Esophagus (tissue), 2 donors: ENCODE measurements at regions not wholly inside any gene's neighbourhood (a gene's known extent, or its start where the extent isn't known, plus 50 kb on each side); places are given as distances from the start of the nearest gene placed in this dataset.

Experiments
- H3K27ac ChIP-seq, 2 donors: one replicate each; pipeline ENCODE4 v1.5.1; 2013; ENCODE audit warnings: low read depth in 2 of 2, mild to moderate bottlenecking in 2 of 2, inconsistent platforms in 1 of 2, low read length in 1 of 2, moderate library complexity in 1 of 2
- H3K27me3 ChIP-seq, 2 donors: one replicate each; pipeline ENCODE4 v1.6.1; 2013; ENCODE audit warnings: low read length in 2 of 2, control low read depth in 1 of 2, mild to moderate bottlenecking in 1 of 2; ENCODE audit not compliant: insufficient read depth in 2 of 2, control insufficient read depth in 1 of 2
- H3K36me3 ChIP-seq, 2 donors: one replicate each; pipeline ENCODE4 v1.6.1; 2013; ENCODE audit warnings: low read length in 1 of 2; ENCODE audit not compliant: control insufficient read depth in 2 of 2, insufficient read depth in 2 of 2
- H3K4me1 ChIP-seq, 2 donors: one replicate each; pipeline ENCODE4 v1.6.1; 2013; ENCODE audit warnings: low read length in 1 of 2; ENCODE audit not compliant: control insufficient read depth in 2 of 2, insufficient read depth in 2 of 2
- H3K4me3 ChIP-seq, 2 donors: one replicate each; pipeline ENCODE4 v1.5.1; 2013; ENCODE audit warnings: low read length in 2 of 2, mild to moderate bottlenecking in 2 of 2, low read depth in 1 of 2, moderate library complexity in 1 of 2
- H3K9me3 ChIP-seq, 2 donors: one replicate each; pipeline ENCODE4 v1.6.1; 2013; ENCODE audit warnings: mild to moderate bottlenecking in 2 of 2, low read depth in 1 of 2, low read length in 1 of 2, moderate library complexity in 1 of 2; ENCODE audit not compliant: control insufficient read depth in 2 of 2, insufficient read depth in 1 of 2
- WGBS, 2 donors: extraction: QIAGEN DNeasy Blood & Tissue Kit; methylation state at CpG; one replicate each; pipeline ENCODE4 v1.1.7; 2013; 5-methylcytosine and 5-hydroxymethylcytosine counted together
- donor health status: healthy with polysubstance abuse.
- donor health status: Bipolar disorder and iron deficiency.

- WGBS, 2 donors = 79 to 87% methylated on average over 3 of the region's 3 CpGs
- no peak overlapping the region for H3K4me3 ChIP-seq
- H3K27ac ChIP-seq = no peak overlapping the region
- no peaks in the 10 kb centered on the region for H3K4me1 ChIP-seq
- no peaks in the 10 kb centered on the region for H3K36me3 ChIP-seq
- H3K9me3 ChIP-seq = no peaks in the 10 kb centered on the region
- no peaks in the 10 kb centered on the region for H3K27me3 ChIP-seq
Observed at GRCh38 chr12:23060161-23060560, 435.2 kb downstream of the ETNK1 start.

- Histone ChIP-seq H3K9me3 (no peaks in the 10 kb centered on the region), H3K4me3 (no peak overlapping the region), H3K4me1 (no peaks in the 10 kb centered on the region), H3K36me3 (no peaks in the 10 kb centered on the region), H3K27ac (no peak overlapping the region), H3K27me3 (no peaks in the 10 kb centered on the region)
- WGBS, 2 donors = 65 to 70% methylated on average over 3 of the region's 3 CpGs
Observed at GRCh38 chr12:23063206-23063605, 438.2 kb downstream of the ETNK1 start.

- Histone ChIP-seq H3K4me1 (no peaks in the 10 kb centered on the region), H3K9me3 (no peaks in the 10 kb centered on the region), H3K27ac (no peak overlapping the region), H3K36me3 (no peaks in the 10 kb centered on the region), H3K27me3 (no peaks in the 10 kb centered on the region), H3K4me3 (no peak overlapping the region)
- WGBS, 2 donors = 71 to 85% methylated on average over 1 of the region's 1 CpG
Observed at GRCh38 chr12:23066095-23066494, 441.1 kb downstream of the ETNK1 start.

GRCh38 chr12:23083267-23083666, 458.3 kb downstream of the ETNK1 start:
- H3K27me3 ChIP-seq = no peaks in the 10 kb centered on the region
- H3K36me3 ChIP-seq = no peaks in the 10 kb centered on the region
- 43 to 53% methylated on average over 2 of the region's 2 CpGs for WGBS, 2 donors
- peaks cover 0 to 1% of the 10 kb centered on the region in 2 donors for H3K9me3 ChIP-seq
- no peaks in the 10 kb centered on the region for H3K4me1 ChIP-seq
- no peak overlapping the region for H3K4me3 ChIP-seq
- no peak overlapping the region for H3K27ac ChIP-seq

GRCh38 chr12:23084236-23084995, 459.4 kb downstream of the ETNK1 start:
- Histone ChIP-seq H3K27ac (no peak overlapping the region), H3K4me1 (no peaks in the 10 kb centered on the region), H3K9me3 (peaks cover 0 to 1% of the 10 kb centered on the region in 2 donors), H3K36me3 (no peaks in the 10 kb centered on the region), H3K4me3 (no peak overlapping the region), H3K27me3 (no peaks in the 10 kb centered on the region)
- WGBS, 2 donors = 56% methylated on average over 5 of the region's 5 CpGs

- Histone ChIP-seq H3K4me3 (no peak overlapping the region), H3K27ac (no peak overlapping the region), H3K36me3 (no peaks in the 10 kb centered on the region), H3K4me1 (no peaks in the 10 kb centered on the region), H3K9me3 (peaks cover 0 to 1% of the 10 kb centered on the region in 2 donors), H3K27me3 (no peaks in the 10 kb centered on the region)
- 84 to 93% methylated on average over 1 of the region's 1 CpG for WGBS, 2 donors
Observed at GRCh38 chr12:23088594-23088993, 463.6 kb downstream of the ETNK1 start.

- H3K27ac ChIP-seq = no peak overlapping the region
- no peaks in the 10 kb centered on the region for H3K27me3 ChIP-seq
- H3K4me3 ChIP-seq = no peak overlapping the region
- 87 to 88% methylated on average over 2 of the region's 2 CpGs for WGBS, 2 donors
- H3K9me3 ChIP-seq = no peaks in the 10 kb centered on the region
- H3K36me3 ChIP-seq = no peaks in the 10 kb centered on the region
- H3K4me1 ChIP-seq = no peaks in the 10 kb centered on the region
Observed at GRCh38 chr12:23093488-23093887, 468.5 kb downstream of the ETNK1 start.

- no peaks in the 10 kb centered on the region for H3K36me3 ChIP-seq
- H3K27me3 ChIP-seq = no peaks in the 10 kb centered on the region
- H3K4me3 ChIP-seq = no peak overlapping the region
- H3K27ac ChIP-seq = no peak overlapping the region
- H3K9me3 ChIP-seq = peaks cover 0 to 3% of the 10 kb centered on the region in 2 donors
- WGBS, 2 donors = 59 to 60% methylated on average over 1 of the region's 1 CpG
- H3K4me1 ChIP-seq = no peaks in the 10 kb centered on the region
Observed at GRCh38 chr12:23096321-23096720, 471.4 kb downstream of the ETNK1 start.

- Histone ChIP-seq H3K4me1 (no peaks in the 10 kb centered on the region), H3K27me3 (no peaks in the 10 kb centered on the region), H3K27ac (no peak overlapping the region), H3K4me3 (no peak overlapping the region), H3K36me3 (no peaks in the 10 kb centered on the region), H3K9me3 (peaks cover 0 to 3% of the 10 kb centered on the region in 2 donors)
- WGBS, 2 donors = 77 to 85% methylated on average over 5 of the region's 5 CpGs
Observed at GRCh38 chr12:23098110-23098509, 473.1 kb downstream of the ETNK1 start.

- Histone ChIP-seq H3K36me3 (no peaks in the 10 kb centered on the region), H3K4me3 (no peak overlapping the region), H3K4me1 (no peaks in the 10 kb centered on the region), H3K9me3 (peaks cover 0 to 3% of the 10 kb centered on the region in 2 donors), H3K27ac (no peak overlapping the region), H3K27me3 (no peaks in the 10 kb centered on the region)
- WGBS, 2 donors = 33 to 48% methylated on average over 3 of the region's 3 CpGs
Observed at GRCh38 chr12:23098517-23098916, 473.5 kb downstream of the ETNK1 start.
